ENCODE measurements at regions not wholly inside any gene's neighbourhood (a gene's known extent, or its start where the extent isn't known, plus 50 kb on each side); places are given as distances from the start of the nearest gene placed in this dataset.

- no peaks in the 10 kb centered on the region for H3K9me3 ChIP-seq
- ATAC-seq (no peak), DNase-seq (no peak)
- no peaks in the 10 kb centered on the region for H3K27me3 ChIP-seq
- in situ Hi-C loops (cut with MboI; ENCODE audit: low sequenced_read_pairs in 4 of 4), result no loop called here
- no peak for TF ChIP-seq POLR2A (IDR thresholded peaks at IDR 0.05)
- TF ChIP-seq, protein P1, sequence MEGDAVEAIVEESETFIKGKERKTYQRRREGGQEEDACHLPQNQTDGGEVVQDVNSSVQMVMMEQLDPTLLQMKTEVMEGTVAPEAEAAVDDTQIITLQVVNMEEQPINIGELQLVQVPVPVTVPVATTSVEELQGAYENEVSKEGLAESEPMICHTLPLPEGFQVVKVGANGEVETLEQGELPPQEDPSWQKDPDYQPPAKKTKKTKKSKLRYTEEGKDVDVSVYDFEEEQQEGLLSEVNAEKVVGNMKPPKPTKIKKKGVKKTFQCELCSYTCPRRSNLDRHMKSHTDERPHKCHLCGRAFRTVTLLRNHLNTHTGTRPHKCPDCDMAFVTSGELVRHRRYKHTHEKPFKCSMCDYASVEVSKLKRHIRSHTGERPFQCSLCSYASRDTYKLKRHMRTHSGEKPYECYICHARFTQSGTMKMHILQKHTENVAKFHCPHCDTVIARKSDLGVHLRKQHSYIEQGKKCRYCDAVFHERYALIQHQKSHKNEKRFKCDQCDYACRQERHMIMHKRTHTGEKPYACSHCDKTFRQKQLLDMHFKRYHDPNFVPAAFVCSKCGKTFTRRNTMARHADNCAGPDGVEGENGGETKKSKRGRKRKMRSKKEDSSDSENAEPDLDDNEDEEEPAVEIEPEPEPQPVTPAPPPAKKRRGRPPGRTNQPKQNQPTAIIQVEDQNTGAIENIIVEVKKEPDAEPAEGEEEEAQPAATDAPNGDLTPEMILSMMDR (IDR thresholded peaks at IDR 0.05 in 4 of 5, conservative IDR thresholded peaks at IDR 0.05 in 1 of 5), result no peak
- H3K36me3 ChIP-seq, result no peaks in the 10 kb centered on the region
- intact Hi-C loops (cut with DNase I; ENCODE audit: low total_unique reads), result no loop called here
- no peak overlapping the region for H3K27ac ChIP-seq
- no peak overlapping the region for H3K4me3 ChIP-seq
- H3K4me1 ChIP-seq, result no peaks in the 10 kb centered on the region
Measured at GRCh38 chr5:51034222-51034901, 348.9 kb upstream of the ISL1 start.

- no peak overlapping the region for H3K27ac ChIP-seq
- in situ Hi-C loops (cut with MboI; ENCODE audit: low sequenced_read_pairs in 4 of 4) (no loop called here), intact Hi-C loops (cut with DNase I; ENCODE audit: low total_unique reads) (no loop called here)
- no peaks in the 10 kb centered on the region for H3K4me1 ChIP-seq
- no peak for DNase-seq
- H3K36me3 ChIP-seq, result no peaks in the 10 kb centered on the region
- H3K4me3 ChIP-seq, result no peak overlapping the region
- no peaks in the 10 kb centered on the region for H3K27me3 ChIP-seq
- ATAC-seq, result no peak
- no peak for TF ChIP-seq POLR2A (IDR thresholded peaks at IDR 0.05)
- TF ChIP-seq, protein P1 (IDR thresholded peaks at IDR 0.05 in 4 of 5, conservative IDR thresholded peaks at IDR 0.05 in 1 of 5), result no peak
- H3K9me3 ChIP-seq, result no peaks in the 10 kb centered on the region
Measured at GRCh38 chr5:51039424-51040329, 343.6 kb upstream of the ISL1 start.

DNA sequence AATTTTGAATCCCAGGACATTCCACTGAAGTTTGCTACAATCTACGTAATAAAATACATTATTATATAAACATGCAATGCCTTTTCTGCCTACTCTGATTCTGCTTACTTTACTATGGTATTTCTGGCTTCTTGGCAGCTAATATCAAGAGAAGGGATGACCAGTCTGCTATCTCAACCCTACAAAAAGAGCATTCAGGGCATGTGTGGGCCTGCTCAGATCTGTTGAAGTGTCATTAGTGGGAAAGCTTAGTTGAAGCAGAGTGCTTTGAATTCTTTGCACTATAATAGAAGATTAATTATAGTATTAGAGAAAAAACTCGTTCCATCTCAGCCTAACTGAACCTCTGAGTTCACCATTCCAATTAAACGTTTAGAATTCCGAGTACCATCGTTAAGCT lies 339.5 kb upstream of the ISL1 start:
- Histone ChIP-seq H3K9me3 (no peaks in the 10 kb centered on the region), H3K4me1 (no peaks in the 10 kb centered on the region), H3K27me3 (no peaks in the 10 kb centered on the region), H3K27ac (no peak overlapping the region), H3K36me3 (no peaks in the 10 kb centered on the region), H3K4me3 (no peak overlapping the region)
- ATAC-seq, result no peak
- in situ Hi-C loops (cut with MboI; ENCODE audit: low sequenced_read_pairs in 4 of 4), result no loop called here
- DNase-seq, result no peak
- intact Hi-C loops (cut with DNase I; ENCODE audit: low total_unique reads), result no loop called here
- TF ChIP-seq POLR2A (IDR thresholded peaks at IDR 0.05), result no peak
- TF ChIP-seq, protein P1 (IDR thresholded peaks at IDR 0.05 in 4 of 5, conservative IDR thresholded peaks at IDR 0.05 in 1 of 5), result no peak

GRCh38 chr5:51047369-51047768 lies 335.9 kb upstream of the ISL1 start:
- ATAC-seq, result no peak
- in situ Hi-C loops (cut with MboI; ENCODE audit: low sequenced_read_pairs in 4 of 4), result no loop called here

More at GRCh38 chr5:51047369-51047768, 335.9 kb upstream of the ISL1 start:
- intact Hi-C loops (cut with DNase I; ENCODE audit: low total_unique reads), result no loop called here
- H3K4me3 ChIP-seq, result no peak overlapping the region
- H3K4me1 ChIP-seq, result no peaks in the 10 kb centered on the region
- DNase-seq, result no peak
- H3K36me3 ChIP-seq, result no peaks in the 10 kb centered on the region
- H3K27me3 ChIP-seq, result no peaks in the 10 kb centered on the region
- TF ChIP-seq, protein P1 (IDR thresholded peaks at IDR 0.05 in 4 of 5, conservative IDR thresholded peaks at IDR 0.05 in 1 of 5), result no peak
- TF ChIP-seq POLR2A (IDR thresholded peaks at IDR 0.05), result no peak
- H3K27ac ChIP-seq, result no peak overlapping the region
- H3K9me3 ChIP-seq, result no peaks in the 10 kb centered on the region

Measured in gastrocnemius medialis (tissue), 4 donors.